IMR-90 (cell line): ENCODE measurements at regions not wholly inside any gene's neighbourhood (a gene's known extent, or its start where the extent isn't known, plus 50 kb on each side); places are given as distances from the start of the nearest gene placed in this dataset.

Source experiments
- ATAC-seq: fragments of 200-7000 bp; cut with Tn5 transposase; 2 replicates; pipeline ENCODE4 v1.9.1; 2020; ENCODE audit warnings: low read depth, mild to moderate bottlenecking, moderate library complexity
- BruUV-seq: library from RNA; stranded (reverse); fragments of 400-500 nt; replicated peaks from 2 replicates; lab custom pipeline; 2021; lab: Mats Ljungman, UMichigan
- CTCF ChIA-PET: fragments of 300-600 bp; formaldehyde crosslinking; extraction: SDS; loops from one replicate; lab custom pipeline; 2021; ENCODE audit warnings: antibody characterized with exemption; lab: Yijun Ruan, JAX
- POLR2A ChIA-PET: fragments of 300-600 bp; sonication (Branson Sonifier 250); formaldehyde crosslinking; loops from one replicate; lab custom pipeline; 2022; ENCODE audit warnings: antibody characterized with exemption; ENCODE audit not compliant: unreplicated experiment; lab: Charles Lee
- DNase-seq: peaks from one replicate; pipeline ENCODE4 v3.0.0; 2013
- H2AFZ ChIP-seq: replicated peaks from 2 replicates; pipeline ENCODE3; 2013; ENCODE audit warnings: low read length, mild to moderate bottlenecking; ENCODE audit not compliant: poor library complexity
- H2AK5ac ChIP-seq: 2 replicates; pipeline ENCODE4 v1.6.1; 2013; ENCODE audit warnings: low read depth, low read length, inconsistent platforms
- H2AK9ac ChIP-seq: replicated peaks from 2 replicates; pipeline ENCODE3; 2013; ENCODE audit warnings: mild to moderate bottlenecking, low read depth, low read length, moderate library complexity; ENCODE audit not compliant: poor library complexity
- H2BK120ac ChIP-seq: 2 replicates; pipeline ENCODE4 v1.6.1; 2013; ENCODE audit warnings: low read depth, low read length, inconsistent platforms
- H2BK15ac ChIP-seq: 3 replicates; pipeline ENCODE4 v1.6.1; 2013; ENCODE audit warnings: low read depth, low read length, inconsistent platforms
- H2BK20ac ChIP-seq: 2 replicates; pipeline ENCODE4 v1.6.1; 2013; ENCODE audit warnings: low read depth, mild to moderate bottlenecking, inconsistent platforms, low read length, moderate library complexity
- H2BK5ac ChIP-seq: 2 replicates; pipeline ENCODE4 v1.6.1; 2013; ENCODE audit warnings: mild to moderate bottlenecking, low read depth, low read length, inconsistent platforms; ENCODE audit not compliant: poor library complexity, severe bottlenecking
- H3K14ac ChIP-seq: replicated peaks from 2 replicates; pipeline ENCODE4 v1.6.1; 2013; ENCODE audit warnings: low read depth, low read length, inconsistent platforms
- H3K18ac ChIP-seq: 2 replicates; pipeline ENCODE4 v1.6.1; 2013; ENCODE audit warnings: low read depth, low read length, control low read depth
- H3K23ac ChIP-seq: 2 replicates; pipeline ENCODE4 v1.6.1; 2013; ENCODE audit warnings: low read depth, low read length, inconsistent platforms
- H3K27ac ChIP-seq: 2 replicates; pipeline ENCODE4 v1.5.1; 2013; ENCODE audit warnings: mild to moderate bottlenecking, control low read depth, low read length; ENCODE audit not compliant: insufficient read depth
- H3K27me3 ChIP-seq: 2 replicates; pipeline ENCODE4 v1.6.1; 2013; ENCODE audit warnings: low read length; ENCODE audit not compliant: control insufficient read depth, insufficient read depth
- H3K36me3 ChIP-seq: 2 replicates; pipeline ENCODE4 v1.6.1; 2013; ENCODE audit warnings: low read length, mixed read lengths; ENCODE audit not compliant: control insufficient read depth, insufficient read depth
- H3K4ac ChIP-seq: 2 replicates; pipeline ENCODE4 v1.6.1; 2013; ENCODE audit warnings: low read depth, low read length, inconsistent platforms
- H3K4me1 ChIP-seq: 2 replicates; pipeline ENCODE4 v1.6.1; 2013; ENCODE audit warnings: low read length, mixed read lengths; ENCODE audit not compliant: control insufficient read depth, insufficient read depth
- H3K4me2 ChIP-seq: 2 replicates; pipeline ENCODE4 v1.6.1; 2013; ENCODE audit warnings: low read depth, mild to moderate bottlenecking, control low read depth, low read length, moderate library complexity
- H3K4me3 ChIP-seq: 2 replicates; pipeline ENCODE4 v1.5.1; 2013; ENCODE audit warnings: low read depth, mild to moderate bottlenecking, control low read depth, low read length, moderate library complexity; ENCODE audit not compliant: insufficient read depth
- H3K56ac ChIP-seq: 2 replicates; pipeline ENCODE4 v1.6.1; 2013; ENCODE audit warnings: low read length, inconsistent platforms; ENCODE audit not compliant: insufficient read depth; ENCODE audit errors: extremely low read depth
- H3K79me1 ChIP-seq, 2 experiments: 2 replicates each; pipeline ENCODE4 v1.6.1; 2013; ENCODE audit warnings: low read length in 2 of 2, inconsistent platforms in 1 of 2, low read depth in 1 of 2
- H3K9ac ChIP-seq: 2 replicates; pipeline ENCODE4 v1.6.1; 2013; ENCODE audit warnings: low read depth, low read length, control low read depth
- H3K9me1 ChIP-seq: 2 replicates; pipeline ENCODE4 v1.6.1; 2013; ENCODE audit warnings: low read length, inconsistent platforms; ENCODE audit not compliant: insufficient read depth
- H3K9me3 ChIP-seq: 2 replicates; pipeline ENCODE4 v1.6.1; 2013; ENCODE audit warnings: low read length; ENCODE audit not compliant: control insufficient read depth, insufficient read depth
- H4K20me1 ChIP-seq: 2 replicates; pipeline ENCODE4 v1.6.1; 2013; ENCODE audit warnings: low read length, inconsistent platforms; ENCODE audit not compliant: insufficient read depth
- H4K5ac ChIP-seq: 2 replicates; pipeline ENCODE4 v1.6.1; 2013; ENCODE audit warnings: mild to moderate bottlenecking, low read depth, low read length, control low read depth
- H4K8ac ChIP-seq, 2 experiments: 2 replicates each; pipeline ENCODE4 v1.6.1; 2013; ENCODE audit warnings: low read depth in 2 of 2, low read length in 2 of 2, control low read depth in 1 of 2, inconsistent platforms in 1 of 2
- H4K91ac ChIP-seq: 2 replicates; pipeline ENCODE4 v1.6.1; 2013; ENCODE audit warnings: low read depth, low read length, inconsistent platforms; ENCODE audit not compliant: insufficient read depth
- BHLHE40 ChIP-seq: fragments of 150-350 bp; IDR thresholded peaks from 2 replicates; pipeline ENCODE4 v1.6.1; 2016; ENCODE audit warnings: mild to moderate bottlenecking, low read depth, low read length
- CEBPB ChIP-seq: IDR thresholded peaks from 2 replicates; pipeline ENCODE4 v1.6.1; 2012; ENCODE audit warnings: low read depth, low read length, improper control_type of control experiment
- CHD1 ChIP-seq: IDR thresholded peaks from 2 replicates; pipeline ENCODE4 v1.6.1; 2012; ENCODE audit warnings: low read depth, low read length, improper control_type of control experiment
- ELK1 ChIP-seq: fragments of 150-350 bp; IDR thresholded peaks from 2 replicates; pipeline ENCODE4 v1.6.1; 2016; ENCODE audit warnings: low read depth, mild to moderate bottlenecking, low read length, moderate library complexity, borderline replicate concordance
- FOS ChIP-seq: fragments of 150-350 bp; IDR thresholded peaks from 2 replicates; pipeline ENCODE4 v1.6.1; 2016; ENCODE audit warnings: low read depth, low read length
- MAFK ChIP-seq: IDR thresholded peaks from 2 replicates; pipeline ENCODE4 v1.6.1; 2012; ENCODE audit warnings: low read depth, low read length, improper control_type of control experiment
- MAZ ChIP-seq: IDR thresholded peaks from 2 replicates; pipeline ENCODE4 v1.6.1; 2012; ENCODE audit warnings: low read depth, mild to moderate bottlenecking, low read length, improper control_type of control experiment, moderate library complexity, borderline replicate concordance
- MXI1 ChIP-seq: IDR thresholded peaks from 2 replicates; pipeline ENCODE4 v1.6.1; 2012; ENCODE audit warnings: low read depth, mild to moderate bottlenecking, low read length, moderate library complexity, borderline replicate concordance
- NFE2L2 ChIP-seq: fragments of 150-350 bp; IDR thresholded peaks from 2 replicates; pipeline ENCODE4 v1.6.1; 2016; ENCODE audit warnings: low read depth, mild to moderate bottlenecking, low read length
- POLR2A ChIP-seq: IDR thresholded peaks from 2 replicates; pipeline ENCODE4 v1.6.1; 2012; ENCODE audit warnings: mild to moderate bottlenecking, low read depth, low read length
- RAD21 ChIP-seq: IDR thresholded peaks from 2 replicates; pipeline ENCODE4 v1.6.1; 2012; ENCODE audit warnings: low read length, improper control_type of control experiment
- RCOR1 ChIP-seq: IDR thresholded peaks from 2 replicates; pipeline ENCODE4 v1.6.1; 2012; ENCODE audit warnings: mild to moderate bottlenecking, low read length, improper control_type of control experiment; ENCODE audit not compliant: insufficient replicate concordance
- RFX5 ChIP-seq: IDR thresholded peaks from 2 replicates; pipeline ENCODE4 v1.8.0; 2012; ENCODE audit warnings: low read depth, mild to moderate bottlenecking, low read length, moderate library complexity
- SMC3 ChIP-seq: fragments of 150-350 bp; IDR thresholded peaks from 2 replicates; pipeline ENCODE4 v1.6.1; 2016; ENCODE audit warnings: low read depth, mild to moderate bottlenecking, antibody characterized with exemption, low read length, moderate library complexity
- WGBS, 2 experiments: methylation state at CpG; one replicate each; pipeline versions ENCODE4 v1.1.5 to v1.1.7; 2013; ENCODE audit warnings: missing lambda C conversion rate in 2 of 2; ENCODE audit not compliant: insufficient read length in 1 of 2; ENCODE audit errors: extremely low coverage in 2 of 2; 5-methylcytosine and 5-hydroxymethylcytosine counted together
- dilution Hi-C: fragments of 300-500 bp; cut with HindIII; formaldehyde crosslinking; loops from one replicate; pipeline ENCODE4 v1.14.3; 2018; ENCODE audit warnings: low sequenced_read_pairs; ENCODE audit not compliant: unreplicated experiment
- in situ Hi-C: fragments of 300-500 bp; cut with MboI; formaldehyde crosslinking; loops from 3 replicates; pipeline ENCODE4 v1.14.3; 2019; ENCODE audit warnings: low sequenced_read_pairs, inconsistent platforms, mixed read lengths
- intact Hi-C: fragments of 100-400 bp; cut with micrococcal nuclease; formaldehyde crosslinking; loops from 2 replicates; pipeline ENCODE4 v1.10.0; 2022
- TF ChIP-seq, protein P1 (sequence below): fragments of 150-350 bp; IDR thresholded peaks from 2 replicates; pipeline ENCODE4 v1.6.1; 2017; ENCODE audit warnings: mild to moderate bottlenecking, antibody characterized with exemption, low read length, low read depth
- TF ChIP-seq, protein P2 (sequence below): conservative IDR thresholded peaks from 2 replicates; pipeline ENCODE4 v1.5.1; 2012; ENCODE audit warnings: mild to moderate bottlenecking, low read depth, low read length, improper control_type of control experiment

GRCh38 chr6:109314313-109314712 lies 68.0 kb downstream of the CD164 start:
- H2AFZ ChIP-seq, result no peak overlapping the region
- H2BK20ac ChIP-seq, result no peak overlapping the region
- no peak overlapping the region for H3K9ac ChIP-seq
- H4K20me1 ChIP-seq, result no peaks in the 10 kb centered on the region
- dilution Hi-C loops, result no loop called here
- H4K91ac ChIP-seq, result no peak overlapping the region
- H2BK5ac ChIP-seq, result no peak overlapping the region
- no peak overlapping the region for H3K4ac ChIP-seq
- H3K4me2 ChIP-seq, result no peak overlapping the region
- H2BK120ac ChIP-seq, result no peak overlapping the region
- no peaks in the 10 kb centered on the region for H3K9me3 ChIP-seq
- 0 out of 2 replicates have a peak, but pooled peaks cover 4% of the 10 kb centered on the region for H3K9me1 ChIP-seq
- no peak overlapping the region for H2AK5ac ChIP-seq
- ATAC-seq (no peak), DNase-seq (no peak)
- WGBS, 2 experiments, result 59% methylated on average over 8 of the region's 12 CpGs; no CpG with 5 or more reads in 1 of the 2 experiments
- H3K18ac ChIP-seq, result no peak overlapping the region
- no peak overlapping the region for H2AK9ac ChIP-seq
- no peak overlapping the region for H4K5ac ChIP-seq
- no TSS peak for BruUV-seq
- intact Hi-C loops, result no loop called here
- peaks cover 4% of the 10 kb centered on the region for H3K27me3 ChIP-seq
- in situ Hi-C loops, result no loop called here
- H4K8ac ChIP-seq, result no peak overlapping the region
- H3K4me3 ChIP-seq, result no peak overlapping the region
- no peak overlapping the region for H3K56ac ChIP-seq
- no peak overlapping the region for H2BK15ac ChIP-seq
- H3K36me3 ChIP-seq, result no peaks in the 10 kb centered on the region
- no peak for TF ChIP-seq CEBPB
- no peak for TF ChIP-seq NFE2L2
- TF ChIP-seq, protein P1, sequence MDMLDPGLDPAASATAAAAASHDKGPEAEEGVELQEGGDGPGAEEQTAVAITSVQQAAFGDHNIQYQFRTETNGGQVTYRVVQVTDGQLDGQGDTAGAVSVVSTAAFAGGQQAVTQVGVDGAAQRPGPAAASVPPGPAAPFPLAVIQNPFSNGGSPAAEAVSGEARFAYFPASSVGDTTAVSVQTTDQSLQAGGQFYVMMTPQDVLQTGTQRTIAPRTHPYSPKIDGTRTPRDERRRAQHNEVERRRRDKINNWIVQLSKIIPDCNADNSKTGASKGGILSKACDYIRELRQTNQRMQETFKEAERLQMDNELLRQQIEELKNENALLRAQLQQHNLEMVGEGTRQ, result no peak
- TF ChIP-seq RCOR1, result no peak
- TF ChIP-seq POLR2A, result no peak
- TF ChIP-seq, protein P2, sequence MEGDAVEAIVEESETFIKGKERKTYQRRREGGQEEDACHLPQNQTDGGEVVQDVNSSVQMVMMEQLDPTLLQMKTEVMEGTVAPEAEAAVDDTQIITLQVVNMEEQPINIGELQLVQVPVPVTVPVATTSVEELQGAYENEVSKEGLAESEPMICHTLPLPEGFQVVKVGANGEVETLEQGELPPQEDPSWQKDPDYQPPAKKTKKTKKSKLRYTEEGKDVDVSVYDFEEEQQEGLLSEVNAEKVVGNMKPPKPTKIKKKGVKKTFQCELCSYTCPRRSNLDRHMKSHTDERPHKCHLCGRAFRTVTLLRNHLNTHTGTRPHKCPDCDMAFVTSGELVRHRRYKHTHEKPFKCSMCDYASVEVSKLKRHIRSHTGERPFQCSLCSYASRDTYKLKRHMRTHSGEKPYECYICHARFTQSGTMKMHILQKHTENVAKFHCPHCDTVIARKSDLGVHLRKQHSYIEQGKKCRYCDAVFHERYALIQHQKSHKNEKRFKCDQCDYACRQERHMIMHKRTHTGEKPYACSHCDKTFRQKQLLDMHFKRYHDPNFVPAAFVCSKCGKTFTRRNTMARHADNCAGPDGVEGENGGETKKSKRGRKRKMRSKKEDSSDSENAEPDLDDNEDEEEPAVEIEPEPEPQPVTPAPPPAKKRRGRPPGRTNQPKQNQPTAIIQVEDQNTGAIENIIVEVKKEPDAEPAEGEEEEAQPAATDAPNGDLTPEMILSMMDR, result no peak
- no peak for TF ChIP-seq SMC3
- no peak for TF ChIP-seq BHLHE40
- TF ChIP-seq ELK1, result no peak
- TF ChIP-seq RAD21, result no peak
- TF ChIP-seq MAFK, result no peak
- TF ChIP-seq RFX5, result no peak
- TF ChIP-seq MXI1, result no peak
- no peak for TF ChIP-seq FOS
- TF ChIP-seq CHD1, result no peak
- no peak for TF ChIP-seq MAZ
- no peak overlapping the region for H3K23ac ChIP-seq
- no peak overlapping the region for H3K27ac ChIP-seq
- no peaks in the 10 kb centered on the region for H3K4me1 ChIP-seq
- no peak overlapping the region for H3K14ac ChIP-seq
- CTCF ChIA-PET, result interaction anchor here (1.2 kb wide), 1 partner anchor 10 kb away, joined by 3 read pairs; no protein-coding TSS in a partner anchor
- POLR2A ChIA-PET, result no interaction called here
- no peaks in the 10 kb centered on the region for H3K79me1 ChIP-seq
